Mesenchymal stem cell (in vitro differentiated cells and primary cell): ENCODE measurements at regions not wholly inside any gene's neighbourhood (a gene's known extent, or its start where the extent isn't known, plus 50 kb on each side); places are given as distances from the start of the nearest gene placed in this dataset.
A peak's percentile ranks its signal among the peaks of the same experiment; 100 is the strongest.

Source experiments
- DNase-seq: peaks from one replicate; pipeline ENCODE4 v3.0.0-alpha.2; 2013
- H2AFZ ChIP-seq: one replicate; pipeline ENCODE4 v1.6.1; 2013; ENCODE audit warnings: low read depth, mild to moderate bottlenecking, control low read depth, inconsistent platforms, low read length, moderate library complexity
- H2AK5ac ChIP-seq: 2 replicates; pipeline ENCODE4 v1.6.1; 2013; ENCODE audit warnings: low read length, moderate library complexity, mild to moderate bottlenecking, inconsistent platforms; ENCODE audit not compliant: severe bottlenecking
- H2BK120ac ChIP-seq: one replicate; pipeline ENCODE4 v1.6.1; 2013; ENCODE audit warnings: low read depth, mild to moderate bottlenecking, inconsistent platforms, low read length, moderate library complexity
- H2BK12ac ChIP-seq, 2 experiments: one replicate each; pipeline ENCODE4 v1.6.1; 2013; ENCODE audit warnings: inconsistent platforms in 2 of 2, low read length in 2 of 2, mild to moderate bottlenecking in 2 of 2, moderate library complexity in 2 of 2, control low read depth in 1 of 2
- H2BK15ac ChIP-seq: one replicate; pipeline ENCODE4 v1.6.1; 2013; ENCODE audit warnings: mild to moderate bottlenecking, low read depth, inconsistent platforms; ENCODE audit not compliant: poor library complexity, severe bottlenecking
- H2BK5ac ChIP-seq: 2 replicates; pipeline ENCODE4 v1.6.1; 2013; ENCODE audit warnings: low read depth, mild to moderate bottlenecking, low read length, control low read depth, inconsistent platforms; ENCODE audit not compliant: poor library complexity, severe bottlenecking
- H3K14ac ChIP-seq, 2 experiments: one replicate each; pipeline ENCODE4 v1.6.1; 2013; ENCODE audit warnings: inconsistent platforms in 2 of 2, low read length in 2 of 2, control low read depth in 1 of 2, mild to moderate bottlenecking in 1 of 2, moderate library complexity in 1 of 2
- H3K18ac ChIP-seq, 2 experiments: one replicate each; pipeline ENCODE4 v1.6.1; 2013; ENCODE audit warnings: inconsistent platforms in 2 of 2, low read length in 2 of 2, control low read depth in 1 of 2, low read depth in 1 of 2, mild to moderate bottlenecking in 1 of 2
- H3K23ac ChIP-seq, 2 experiments: one replicate each; pipeline ENCODE4 v1.6.1; 2013; ENCODE audit warnings: inconsistent platforms in 2 of 2, low read length in 2 of 2, mild to moderate bottlenecking in 2 of 2, moderate library complexity in 2 of 2, control low read depth in 1 of 2
- H3K27ac ChIP-seq: 2 replicates; pipeline ENCODE4 v1.5.1; 2013; ENCODE audit warnings: mild to moderate bottlenecking, moderate library complexity, low read length, control low read depth, inconsistent platforms; ENCODE audit not compliant: poor library complexity, severe bottlenecking
- H3K27me3 ChIP-seq, 2 experiments: 2 replicates each; pipeline versions ENCODE4 v1.6.1 to v1.7.0; 2013; ENCODE audit warnings: low read length in 2 of 2, mild to moderate bottlenecking in 2 of 2, moderate library complexity in 2 of 2, control low read depth in 1 of 2, inconsistent platforms in 1 of 2; ENCODE audit not compliant: control insufficient read depth in 1 of 2, insufficient read depth in 1 of 2
- H3K36me3 ChIP-seq, 2 experiments: 2 replicates each; pipeline versions ENCODE4 v1.6.1 to v1.7.0; 2013; ENCODE audit warnings: low read length in 2 of 2, control low read depth in 1 of 2, inconsistent platforms in 1 of 2, low read depth in 1 of 2, mild to moderate bottlenecking in 1 of 2; ENCODE audit not compliant: insufficient read depth in 2 of 2, control insufficient read depth in 1 of 2
- H3K4ac ChIP-seq, 2 experiments: one replicate each; pipeline ENCODE4 v1.6.1; 2013; ENCODE audit warnings: inconsistent platforms in 2 of 2, low read length in 2 of 2, mild to moderate bottlenecking in 2 of 2, moderate library complexity in 2 of 2, control low read depth in 1 of 2, low read depth in 1 of 2
- H3K4me1 ChIP-seq: 2 replicates; pipeline ENCODE4 v1.6.1; 2013; ENCODE audit warnings: low read depth, low read length, control low read depth; ENCODE audit not compliant: control insufficient read depth, insufficient read depth
- H3K4me2 ChIP-seq: 2 replicates; pipeline ENCODE4 v1.6.1; 2013; ENCODE audit warnings: low read length, mild to moderate bottlenecking, inconsistent platforms; ENCODE audit not compliant: poor library complexity, severe bottlenecking
- H3K4me3 ChIP-seq, 2 experiments: 2 replicates each; pipeline versions ENCODE4 v1.5.1 to v1.7.0; 2013; ENCODE audit warnings: low read length in 2 of 2, mild to moderate bottlenecking in 2 of 2, control low read depth in 1 of 2, low read depth in 1 of 2; ENCODE audit not compliant: insufficient read depth in 1 of 2
- H3K79me1 ChIP-seq: replicated peaks from 2 replicates; pipeline ENCODE4 v1.6.1; 2013; ENCODE audit warnings: mild to moderate bottlenecking, control low read depth, low read length, inconsistent platforms; ENCODE audit not compliant: poor library complexity, severe bottlenecking
- H3K9ac ChIP-seq: 2 replicates; pipeline ENCODE4 v1.7.0; 2013; ENCODE audit warnings: mild to moderate bottlenecking, low read length, moderate library complexity
- H3K9me3 ChIP-seq: 2 replicates; pipeline ENCODE4 v1.7.0; 2013; ENCODE audit warnings: mild to moderate bottlenecking, low read length; ENCODE audit not compliant: control insufficient read depth
- H4K8ac ChIP-seq: one replicate; pipeline ENCODE4 v1.6.1; 2013; ENCODE audit warnings: inconsistent platforms, mild to moderate bottlenecking, low read length, moderate library complexity
- H4K91ac ChIP-seq: one replicate; pipeline ENCODE4 v1.6.1; 2013; ENCODE audit warnings: mild to moderate bottlenecking, low read length, inconsistent platforms
- WGBS: methylation state at CpG from one replicate; pipeline ENCODE4 v1.1.7; 2013; ENCODE audit warnings: mixed read lengths; 5-methylcytosine and 5-hydroxymethylcytosine counted together

DNA sequence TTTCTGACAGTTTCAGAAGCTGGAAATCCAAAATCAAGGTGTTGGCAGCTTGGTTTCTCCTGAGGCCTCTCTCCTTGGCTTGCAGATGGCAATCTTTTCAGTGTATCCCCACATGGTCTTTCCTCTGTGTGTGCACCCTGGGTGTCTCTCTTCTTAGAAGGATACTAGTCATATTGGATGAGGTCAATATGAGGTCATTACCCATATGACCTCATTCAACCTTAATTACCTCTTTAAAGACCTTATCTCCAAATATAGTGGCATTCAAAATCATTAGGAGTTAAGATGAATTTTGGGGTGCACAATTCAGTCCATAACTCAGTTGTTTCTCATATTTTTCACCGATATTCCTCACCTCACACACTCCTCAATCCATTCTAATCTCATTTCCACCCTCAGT lies 92.4 kb upstream of the TGM3 start:
- no peak overlapping the region for H3K23ac ChIP-seq
- no peak overlapping the region for H4K8ac ChIP-seq
- DNase-seq, result no peak
- no peak overlapping the region for H3K18ac ChIP-seq
- H3K14ac ChIP-seq, result no peak overlapping the region
- no peak overlapping the region for H2BK120ac ChIP-seq
- no peaks in the 10 kb centered on the region for H3K79me1 ChIP-seq
- no peak overlapping the region for H2BK12ac ChIP-seq
- H3K36me3 ChIP-seq, result no peaks in the 10 kb centered on the region
- H3K4ac ChIP-seq, result no peak overlapping the region
- no peak overlapping the region for H2AK5ac ChIP-seq
- H2BK15ac ChIP-seq, result no peak overlapping the region
- peaks cover 11% of the 10 kb centered on the region for H3K4me1 ChIP-seq
- WGBS, result 75% methylated on average over 1 of the region's 1 CpG
- H3K27ac ChIP-seq, result no peak overlapping the region
- no peaks in the 10 kb centered on the region for H3K9me3 ChIP-seq
- no peak overlapping the region for H3K9ac ChIP-seq
- no peak overlapping the region for H2BK5ac ChIP-seq
- H2AFZ ChIP-seq, result no peak overlapping the region
- H3K4me3 ChIP-seq, result no peak overlapping the region
- H3K4me2 ChIP-seq, result no peak overlapping the region
- peaks cover 2 to 18% of the 10 kb centered on the region in 2 experiments for H3K27me3 ChIP-seq
- no peak overlapping the region for H4K91ac ChIP-seq

DNA sequence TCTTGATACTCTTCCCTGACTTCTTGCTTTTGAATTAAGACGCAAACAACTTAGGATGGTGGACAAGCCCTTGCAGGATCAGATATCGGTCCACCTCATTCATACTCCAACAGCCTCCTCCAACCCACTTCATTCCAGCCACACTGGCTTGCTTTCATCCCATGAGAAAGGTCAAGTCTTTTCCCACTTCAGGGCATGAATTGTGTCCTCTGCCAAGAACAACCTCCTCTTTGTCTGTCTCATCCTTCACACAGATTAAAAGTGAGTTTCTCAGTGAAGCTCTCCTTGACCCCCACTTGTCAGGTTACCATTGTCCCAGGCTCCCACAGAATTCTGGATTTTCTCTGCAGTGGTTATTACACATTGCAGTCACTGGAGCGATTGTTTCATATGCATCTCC lies 91.8 kb upstream of the TGM3 start:
- no peak overlapping the region for H4K91ac ChIP-seq
- H3K27ac ChIP-seq, result no peak overlapping the region
- H3K9me3 ChIP-seq, result no peaks in the 10 kb centered on the region

DNA sequence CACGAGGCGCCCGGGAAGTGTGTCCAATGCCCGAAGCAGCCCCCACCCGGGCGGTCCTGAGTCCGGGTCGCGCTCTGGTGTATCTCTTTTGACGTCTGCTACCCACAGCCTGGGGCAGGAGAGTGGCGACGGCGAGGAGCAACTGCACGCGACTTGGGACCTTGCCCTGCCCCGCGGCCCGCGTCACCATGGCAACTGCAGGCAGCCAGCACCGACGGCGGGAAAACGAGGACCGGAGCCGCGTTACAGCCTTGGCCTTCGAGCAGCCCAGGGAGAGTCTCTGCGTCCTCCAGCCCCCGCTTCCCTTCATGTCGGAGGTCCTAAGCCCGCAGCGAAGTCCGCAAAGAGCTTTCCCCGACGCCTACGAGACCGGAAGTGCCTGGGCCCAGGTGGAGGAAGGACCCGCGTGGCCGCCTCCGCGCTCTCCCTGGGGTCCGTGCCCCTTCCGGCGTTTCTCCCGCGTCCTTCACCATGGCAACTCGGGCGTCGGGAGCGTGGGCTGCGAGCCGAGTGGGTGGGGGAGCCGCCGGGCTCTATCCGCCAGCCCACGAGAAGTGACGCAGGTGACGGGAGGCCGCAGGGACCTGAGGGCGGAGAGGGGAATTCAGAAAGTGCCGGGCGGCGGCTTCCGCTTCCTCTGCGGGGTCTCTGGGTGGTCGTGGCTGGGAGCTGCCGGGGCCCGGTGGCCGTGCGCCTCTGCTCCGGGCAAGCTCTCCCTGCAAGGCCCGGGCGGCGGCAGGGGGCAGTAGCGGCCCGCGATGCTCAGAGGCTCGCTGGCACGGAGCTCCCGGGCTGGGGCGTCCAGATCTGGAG lies 88.6 kb upstream of the TGM3 start:
- Histone ChIP-seq H2BK15ac (peak overlapping the region; percentile 23), H3K4me3 (peak overlapping the region; percentile 67 to 87), H3K27ac (no peak overlapping the region), H3K9ac (peak overlapping the region; percentile 87), H2BK5ac (no peak overlapping the region), H3K18ac (peak overlapping the region in 1 of 2 experiments; percentile 54), H4K91ac (peak overlapping the region; percentile 23), H3K36me3 (no peaks in the 10 kb centered on the region), H3K4me1 (peaks cover 11% of the 10 kb centered on the region), H3K27me3 (peaks cover 0 to 41% of the 10 kb centered on the region in 2 experiments), H2AK5ac (no peak overlapping the region), H3K9me3 (no peaks in the 10 kb centered on the region), H3K79me1 (no peaks in the 10 kb centered on the region), H3K23ac (no peak overlapping the region), H3K4me2 (peak overlapping the region; percentile 91), H2AFZ (peak overlapping the region; percentile 84), H2BK120ac (no peak overlapping the region), H4K8ac (peak overlapping the region; percentile 62), H3K4ac (no peak overlapping the region), H3K14ac (no peak overlapping the region), H2BK12ac (no peak overlapping the region)
- 8% methylated on average over 80 of the region's 82 CpGs for WGBS
- peak; percentile 29 for DNase-seq

More for the DNA sequence above, 91.8 kb upstream of the TGM3 start:
- no peak overlapping the region for H3K14ac ChIP-seq
- no peak overlapping the region for H2AK5ac ChIP-seq
- H3K79me1 ChIP-seq, result no peaks in the 10 kb centered on the region
- H3K18ac ChIP-seq, result no peak overlapping the region
- whole genome bisulfite sequencing, result 84% methylated on average over 3 of the region's 3 CpGs
- no peak overlapping the region for H2AFZ ChIP-seq
- H3K4me1 ChIP-seq, result peaks cover 11% of the 10 kb centered on the region
- no peak overlapping the region for H2BK12ac ChIP-seq
- no peak overlapping the region for H3K4me3 ChIP-seq
- H3K4me2 ChIP-seq, result no peak overlapping the region
- H3K23ac ChIP-seq, result no peak overlapping the region
- H2BK120ac ChIP-seq, result no peak overlapping the region
- DNase-seq, result no peak
- no peak overlapping the region for H4K8ac ChIP-seq
- H3K9ac ChIP-seq, result no peak overlapping the region
- no peak overlapping the region for H2BK15ac ChIP-seq
- H3K4ac ChIP-seq, result no peak overlapping the region
- no peaks in the 10 kb centered on the region for H3K36me3 ChIP-seq
- no peak overlapping the region for H2BK5ac ChIP-seq
- H3K27me3 ChIP-seq, result peaks cover 0 to 24% of the 10 kb centered on the region in 2 experiments

DNA sequence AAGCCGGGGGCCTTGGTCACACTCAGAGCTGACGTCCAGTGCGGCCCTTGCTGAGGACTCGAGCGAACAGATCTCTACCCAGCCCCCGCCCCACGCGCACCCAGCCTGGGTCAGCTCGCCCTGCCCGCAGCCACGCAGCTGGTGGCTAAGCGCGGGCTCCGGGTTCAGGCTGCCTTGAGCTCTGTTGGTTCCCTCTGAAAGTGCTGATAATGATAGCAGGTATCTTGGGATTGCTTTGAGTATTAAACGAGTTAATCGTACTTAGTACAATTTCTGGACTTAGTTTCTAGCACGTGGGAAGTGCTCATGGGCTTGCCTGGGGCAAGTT lies 88.1 kb upstream of the TGM3 start:
- Histone ChIP-seq H2AK5ac (no peak overlapping the region), H3K4me3 (peak overlapping the region; percentile 67 to 87), H2AFZ (peak overlapping the region; percentile 84), H3K79me1 (no peaks in the 10 kb centered on the region), H3K18ac (no peak overlapping the region), H3K4me1 (peaks cover 11% of the 10 kb centered on the region), H2BK120ac (no peak overlapping the region), H3K4me2 (peak overlapping the region; percentile 91), H4K8ac (no peak overlapping the region), H4K91ac (no peak overlapping the region), H3K9me3 (no peaks in the 10 kb centered on the region), H2BK5ac (no peak overlapping the region), H2BK12ac (no peak overlapping the region), H3K23ac (no peak overlapping the region), H3K4ac (no peak overlapping the region), H3K27ac (no peak overlapping the region), H3K14ac (no peak overlapping the region), H3K27me3 (peaks cover 0 to 41% of the 10 kb centered on the region in 2 experiments), H3K9ac (peak overlapping the region; percentile 87), H2BK15ac (peak overlapping the region; percentile 23), H3K36me3 (no peaks in the 10 kb centered on the region)
- 18% methylated on average over 17 of the region's 17 CpGs for WGBS
- no peak for DNase-seq
